ENCODE measurements at regions not wholly inside any gene's neighbourhood (a gene's known extent, or its start where the extent isn't known, plus 50 kb on each side); places are given as distances from the start of the nearest gene placed in this dataset.

DNA sequence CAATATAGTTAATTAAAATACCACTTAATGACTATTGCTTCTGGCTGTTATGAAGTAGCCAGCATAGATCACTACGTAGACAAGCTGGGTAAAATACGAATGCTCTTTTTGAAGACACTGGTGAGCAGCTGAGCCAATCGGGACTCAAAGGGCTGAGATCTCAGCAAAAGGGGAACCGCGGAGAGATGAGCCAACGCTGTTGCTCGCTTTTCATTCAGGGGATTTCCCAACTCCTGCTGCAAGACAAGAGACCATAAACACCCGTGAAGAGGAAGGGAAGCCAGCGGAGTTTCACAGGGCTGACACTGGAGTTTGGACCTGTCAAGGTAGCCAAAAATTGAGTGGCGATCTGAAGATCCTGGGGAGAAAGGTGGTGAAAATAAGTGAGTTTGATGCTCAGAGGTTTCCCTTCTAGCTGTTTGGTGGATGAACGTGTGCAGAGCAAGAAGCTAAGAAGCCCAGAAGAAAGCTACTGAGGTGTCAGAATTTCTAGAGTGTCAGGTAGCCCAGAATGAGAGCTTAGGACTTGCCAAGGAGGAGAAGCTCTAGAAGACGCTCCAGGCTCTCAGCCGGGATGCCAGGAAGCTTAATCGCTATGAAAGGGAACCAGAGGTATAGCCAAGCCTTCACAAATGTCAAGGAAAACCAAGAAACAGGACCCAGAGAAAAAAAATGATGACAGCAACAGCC, 79.6 kb upstream of the RNU6ATAC start:
- TF ChIP-seq, protein P1, sequence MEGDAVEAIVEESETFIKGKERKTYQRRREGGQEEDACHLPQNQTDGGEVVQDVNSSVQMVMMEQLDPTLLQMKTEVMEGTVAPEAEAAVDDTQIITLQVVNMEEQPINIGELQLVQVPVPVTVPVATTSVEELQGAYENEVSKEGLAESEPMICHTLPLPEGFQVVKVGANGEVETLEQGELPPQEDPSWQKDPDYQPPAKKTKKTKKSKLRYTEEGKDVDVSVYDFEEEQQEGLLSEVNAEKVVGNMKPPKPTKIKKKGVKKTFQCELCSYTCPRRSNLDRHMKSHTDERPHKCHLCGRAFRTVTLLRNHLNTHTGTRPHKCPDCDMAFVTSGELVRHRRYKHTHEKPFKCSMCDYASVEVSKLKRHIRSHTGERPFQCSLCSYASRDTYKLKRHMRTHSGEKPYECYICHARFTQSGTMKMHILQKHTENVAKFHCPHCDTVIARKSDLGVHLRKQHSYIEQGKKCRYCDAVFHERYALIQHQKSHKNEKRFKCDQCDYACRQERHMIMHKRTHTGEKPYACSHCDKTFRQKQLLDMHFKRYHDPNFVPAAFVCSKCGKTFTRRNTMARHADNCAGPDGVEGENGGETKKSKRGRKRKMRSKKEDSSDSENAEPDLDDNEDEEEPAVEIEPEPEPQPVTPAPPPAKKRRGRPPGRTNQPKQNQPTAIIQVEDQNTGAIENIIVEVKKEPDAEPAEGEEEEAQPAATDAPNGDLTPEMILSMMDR (IDR thresholded peaks at IDR 0.05) = no peak
- no peak for TF ChIP-seq POLR2AphosphoS5 (IDR thresholded peaks at IDR 0.05)
- no peak for TF ChIP-seq POLR2A (IDR thresholded peaks at IDR 0.05)
